ENCODE measurements at regions not wholly inside any gene's neighbourhood (a gene's known extent, or its start where the extent isn't known, plus 50 kb on each side); places are given as distances from the start of the nearest gene placed in this dataset.

DNA sequence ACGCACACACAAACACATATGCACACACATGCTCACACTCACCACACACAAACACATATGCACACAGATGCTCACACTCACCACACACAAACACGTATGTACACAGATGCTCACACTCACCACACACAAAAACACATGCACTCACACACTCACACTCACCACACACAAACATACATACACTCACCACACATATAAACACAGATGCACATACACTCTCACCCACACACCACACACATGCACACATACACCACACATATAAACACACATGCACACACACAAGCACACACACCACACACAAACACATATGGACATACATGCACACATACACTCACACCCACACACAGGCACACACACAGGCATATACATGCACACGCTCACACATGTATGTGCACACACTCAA, 112.3 kb downstream of the ERMARD start:
- no TSS peak for BruUV-seq (replicated peaks)
- Histone ChIP-seq H3K27me3 (ENCODE audit: control insufficient read depth in 2 of 2, insufficient read depth in 2 of 2, low read length in 2 of 2) (no peaks in the 10 kb centered on the region), H3K4me3 (replicated peaks in 1 of 3; ENCODE audit: insufficient read depth in 1 of 3, low read depth in 1 of 3, low read length in 3 of 3) (no peak overlapping the region), H3K36me3 (ENCODE audit: control insufficient read depth in 2 of 2, extremely low read depth in 1 of 2, insufficient read depth in 2 of 2, low read length in 2 of 2) (no peaks in the 10 kb centered on the region), H3K4me2 (ENCODE audit: insufficient read depth, low read length) (no peak overlapping the region), H3K79me2 (ENCODE audit: control insufficient read depth, insufficient read depth, low read length) (no peaks in the 10 kb centered on the region), H3K9me3 (replicated peaks; ENCODE audit: control insufficient read depth, insufficient read depth, low read length) (no peaks in the 10 kb centered on the region), H3K27ac (ENCODE audit: insufficient read depth, low read depth, low read length) (no peak overlapping the region), H2AFZ (ENCODE audit: low read depth, low read length) (no peak overlapping the region), H4K20me1 (replicated peaks; ENCODE audit: control insufficient read depth, extremely low read depth, insufficient read depth, low read length) (no peaks in the 10 kb centered on the region), H3K9ac (replicated peaks; ENCODE audit: extremely low read depth, insufficient read depth, low read length) (no peak overlapping the region), H3K4me1 (ENCODE audit: control insufficient read depth, extremely low read depth, insufficient read depth, low read length) (no peaks in the 10 kb centered on the region), H3K9me1 (replicated peaks; ENCODE audit: control insufficient read depth, extremely low read depth, insufficient read depth, low read length) (no peaks in the 10 kb centered on the region)
- CTCF ChIA-PET: no interaction called here
- FAIRE-seq (no peak), DNase-seq (ENCODE audit: low read depth, low spot score) (no peak)
- intact Hi-C loops (cut with micrococcal nuclease): no loop called here
- POLR2A ChIA-PET: no interaction called here
- no peak for TF ChIP-seq MYC (IDR thresholded peaks at IDR 0.05; ENCODE audit: low read depth, low read length)
- TF ChIP-seq POLR2A (IDR thresholded peaks at IDR 0.05; ENCODE audit: low read depth, low read length): no peak
- TF ChIP-seq, protein P1, sequence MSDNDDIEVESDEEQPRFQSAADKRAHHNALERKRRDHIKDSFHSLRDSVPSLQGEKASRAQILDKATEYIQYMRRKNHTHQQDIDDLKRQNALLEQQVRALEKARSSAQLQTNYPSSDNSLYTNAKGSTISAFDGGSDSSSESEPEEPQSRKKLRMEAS (IDR thresholded peaks at IDR 0.05; ENCODE audit: insufficient read depth, insufficient read length): no peak
- TF ChIP-seq FOS (IDR thresholded peaks at IDR 0.05; ENCODE audit: borderline replicate concordance, insufficient read depth, low read length): no peak
- TF ChIP-seq GATA2 (IDR thresholded peaks at IDR 0.05; ENCODE audit: insufficient read depth, insufficient read length, low read depth, low read length): no peak
- TF ChIP-seq POLR2AphosphoS5 (IDR thresholded peaks at IDR 0.05; ENCODE audit: insufficient read depth, low read depth, low read length): no peak
- no peak for TF ChIP-seq JUN (IDR thresholded peaks at IDR 0.05; ENCODE audit: borderline replicate concordance, insufficient read depth, insufficient read length, low read depth)
- TF ChIP-seq, protein P2, sequence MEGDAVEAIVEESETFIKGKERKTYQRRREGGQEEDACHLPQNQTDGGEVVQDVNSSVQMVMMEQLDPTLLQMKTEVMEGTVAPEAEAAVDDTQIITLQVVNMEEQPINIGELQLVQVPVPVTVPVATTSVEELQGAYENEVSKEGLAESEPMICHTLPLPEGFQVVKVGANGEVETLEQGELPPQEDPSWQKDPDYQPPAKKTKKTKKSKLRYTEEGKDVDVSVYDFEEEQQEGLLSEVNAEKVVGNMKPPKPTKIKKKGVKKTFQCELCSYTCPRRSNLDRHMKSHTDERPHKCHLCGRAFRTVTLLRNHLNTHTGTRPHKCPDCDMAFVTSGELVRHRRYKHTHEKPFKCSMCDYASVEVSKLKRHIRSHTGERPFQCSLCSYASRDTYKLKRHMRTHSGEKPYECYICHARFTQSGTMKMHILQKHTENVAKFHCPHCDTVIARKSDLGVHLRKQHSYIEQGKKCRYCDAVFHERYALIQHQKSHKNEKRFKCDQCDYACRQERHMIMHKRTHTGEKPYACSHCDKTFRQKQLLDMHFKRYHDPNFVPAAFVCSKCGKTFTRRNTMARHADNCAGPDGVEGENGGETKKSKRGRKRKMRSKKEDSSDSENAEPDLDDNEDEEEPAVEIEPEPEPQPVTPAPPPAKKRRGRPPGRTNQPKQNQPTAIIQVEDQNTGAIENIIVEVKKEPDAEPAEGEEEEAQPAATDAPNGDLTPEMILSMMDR (IDR thresholded peaks at IDR 0.05; ENCODE audit: extremely low read depth in 1 of 2, insufficient read depth in 1 of 2, low read depth in 1 of 2, low read length in 2 of 2): no peak
- no peak for TF ChIP-seq EZH2 (IDR thresholded peaks at IDR 0.05; ENCODE audit: borderline replicate concordance, low read depth, low read length, severe bottlenecking)
- dilution Hi-C loops (cut with MboI; ENCODE audit: extremely low pct_ligation_motif_present, low sequenced_read_pairs): no loop called here
